HG03108 (cell line): ENCODE measurements at regions not wholly inside any gene's neighbourhood (a gene's known extent, or its start where the extent isn't known, plus 50 kb on each side); places are given as distances from the start of the nearest gene placed in this dataset.

Experiments used
- ATAC-seq: cut with Tn5 transposase; IDR thresholded peaks from one replicate; pipeline ENCODE4 v1.9.1; 2021; ENCODE audit warnings: moderate library complexity; ENCODE audit not compliant: unreplicated experiment

GRCh38 chr12:98053202-98053601, 462.2 kb upstream of the TMPO start:
- no peak for ATAC-seq

- no peak for ATAC-seq
Measured at GRCh38 chr12:98057701-98058100, 457.7 kb upstream of the TMPO start.

- no peak for ATAC-seq
Measured at GRCh38 chr12:98058213-98058612, 457.2 kb upstream of the TMPO start.

GRCh38 chr12:98058838-98059237, 456.6 kb upstream of the TMPO start:
- no peak for ATAC-seq

- ATAC-seq: no peak
Measured at GRCh38 chr12:98059659-98060343, 455.6 kb upstream of the TMPO start.

- ATAC-seq: no peak
Measured at GRCh38 chr12:98060411-98060810, 455.0 kb upstream of the TMPO start.

- no peak for ATAC-seq
Measured at GRCh38 chr12:98062464-98063245, 452.7 kb upstream of the TMPO start.

GRCh38 chr12:98064501-98064900, 450.9 kb upstream of the TMPO start:
- ATAC-seq: no peak

GRCh38 chr12:98067795-98068194, 447.6 kb upstream of the TMPO start:
- ATAC-seq: no peak

GRCh38 chr12:98073610-98074009, 441.8 kb upstream of the TMPO start:
- ATAC-seq: no peak

- no peak for ATAC-seq
Measured at GRCh38 chr12:98074286-98074685, 441.1 kb upstream of the TMPO start.

- no peak for ATAC-seq
Measured at GRCh38 chr12:98084391-98084790, 431.0 kb upstream of the TMPO start.

GRCh38 chr12:98085046-98085755, 430.2 kb upstream of the TMPO start:
- no peak for ATAC-seq

GRCh38 chr12:98090731-98091130, 424.7 kb upstream of the TMPO start:
- ATAC-seq: no peak

GRCh38 chr12:98096436-98096835, 419.0 kb upstream of the TMPO start:
- ATAC-seq: no peak

GRCh38 chr12:98106031-98106683, 409.2 kb upstream of the TMPO start:
- ATAC-seq: no peak

- no peak for ATAC-seq
Measured at GRCh38 chr12:98109266-98109665, 406.1 kb upstream of the TMPO start.

GRCh38 chr12:98110536-98110935, 404.9 kb upstream of the TMPO start:
- no peak for ATAC-seq

- ATAC-seq: no peak
Measured at GRCh38 chr12:98113548-98113947, 401.8 kb upstream of the TMPO start.

- ATAC-seq: no peak
Measured at GRCh38 chr12:98121963-98122362, 393.4 kb upstream of the TMPO start.

- no peak for ATAC-seq
Measured at GRCh38 chr12:98123021-98123461, 392.3 kb upstream of the TMPO start.
